Activated naive CD4-positive, alpha-beta T cell treated with anti-CD3 and anti-CD28 coated beads, Interleukin-2, amount 10 ng/mL, durations not matched to agents 7 days and 5 days (primary cell): ENCODE measurements at regions not wholly inside any gene's neighbourhood (a gene's known extent, or its start where the extent isn't known, plus 50 kb on each side); places are given as distances from the start of the nearest gene placed in this dataset.
"Not testable (repeated sequence)": the region's sequence is repeated elsewhere in the genome, so short reads cannot be mapped to it uniquely, and the experiment has no call there.

Source experiments
- CTCF ChIA-PET: fragments of 350-600 bp; sonication (Branson Sonifier 250); formaldehyde crosslinking; loops from one replicate; lab custom pipeline; 2021; ENCODE audit warnings: antibody characterized with exemption; lab: Charles Lee
- DNase-seq: peaks from one replicate; pipeline ENCODE4 v3.0.0-alpha.2; 2020
- H3K27ac Mint-ChIP-seq: one replicate; pipeline ENCODE4 v1.8.0; 2021; ENCODE audit warnings: mild to moderate bottlenecking, moderate library complexity, mixed read lengths
- H3K27me3 Mint-ChIP-seq: one replicate; pipeline ENCODE4 v1.8.0; 2021; ENCODE audit warnings: mild to moderate bottlenecking, mixed read lengths
- H3K36me3 Mint-ChIP-seq: one replicate; pipeline ENCODE4 v1.8.0; 2021; ENCODE audit warnings: mixed read lengths
- H3K4me1 Mint-ChIP-seq: one replicate; pipeline ENCODE4 v1.8.0; 2021; ENCODE audit warnings: mixed read lengths
- H3K4me3 Mint-ChIP-seq: one replicate; pipeline ENCODE4 v1.8.0; 2021; ENCODE audit warnings: mild to moderate bottlenecking, moderate library complexity, mixed read lengths
- H3K9me3 Mint-ChIP-seq: one replicate; pipeline ENCODE4 v1.8.0; 2021; ENCODE audit warnings: mixed read lengths

GRCh38 chr1:168834225-168834872 lies 105.3 kb upstream of the DPT start:
- CTCF ChIA-PET: interaction anchor here (1.3 kb wide), 1 partner anchor 11 kb away, joined by 3 read pairs; no protein-coding TSS in a partner anchor
- peaks cover 7% of the 10 kb centered on the region for H3K4me1 Mint-ChIP-seq
- no peaks in the 10 kb centered on the region for H3K36me3 Mint-ChIP-seq
- no peak overlapping the region for H3K4me3 Mint-ChIP-seq
- H3K27me3 Mint-ChIP-seq: no peaks in the 10 kb centered on the region
- H3K27ac Mint-ChIP-seq: no peak overlapping the region
- DNase-seq: no peak
- peaks cover 1% of the 10 kb centered on the region for H3K9me3 Mint-ChIP-seq

- CTCF ChIA-PET: no interaction called here
- no peak overlapping the region for H3K27ac Mint-ChIP-seq
- no peak overlapping the region for H3K4me3 Mint-ChIP-seq
- no peaks in the 10 kb centered on the region for H3K27me3 Mint-ChIP-seq
- no peaks in the 10 kb centered on the region for H3K36me3 Mint-ChIP-seq
- DNase-seq: no peak
- peaks cover 7% of the 10 kb centered on the region for H3K4me1 Mint-ChIP-seq
- H3K9me3 Mint-ChIP-seq: peaks cover 1% of the 10 kb centered on the region
Measured at GRCh38 chr1:168835176-168835575, 106.2 kb upstream of the DPT start.

GRCh38 chr1:168835791-168836190 lies 106.8 kb upstream of the DPT start:
- H3K27ac Mint-ChIP-seq: no peak overlapping the region
- no peaks in the 10 kb centered on the region for H3K27me3 Mint-ChIP-seq
- peaks cover 1% of the 10 kb centered on the region for H3K9me3 Mint-ChIP-seq
- CTCF ChIA-PET: no interaction called here
- no peak for DNase-seq
- no peaks in the 10 kb centered on the region for H3K36me3 Mint-ChIP-seq
- no peak overlapping the region for H3K4me3 Mint-ChIP-seq
- peaks cover 7% of the 10 kb centered on the region for H3K4me1 Mint-ChIP-seq

GRCh38 chr1:168836469-168836868 lies 107.5 kb upstream of the DPT start:
- Mint-ChIP-seq H3K9me3 (peaks cover 1% of the 10 kb centered on the region), H3K4me3 (no peak overlapping the region), H3K36me3 (no peaks in the 10 kb centered on the region), H3K27ac (no peak overlapping the region), H3K27me3 (no peaks in the 10 kb centered on the region), H3K4me1 (peaks cover 7% of the 10 kb centered on the region)
- DNase-seq: no peak
- CTCF ChIA-PET: no interaction called here

- H3K27ac Mint-ChIP-seq, H3K36me3 Mint-ChIP-seq, H3K4me3 Mint-ChIP-seq, CTCF ChIA-PET, DNase-seq, H3K27me3 Mint-ChIP-seq, H3K9me3 Mint-ChIP-seq, H3K4me1 Mint-ChIP-seq: not testable (repeated sequence)
Measured at GRCh38 chr1:168837230-168837629, 108.2 kb upstream of the DPT start.

- Mint-ChIP-seq H3K4me1 (no peaks in the 10 kb centered on the region), H3K9me3 (no peaks in the 10 kb centered on the region), H3K27ac (no peak overlapping the region), H3K27me3 (peaks cover 4% of the 10 kb centered on the region), H3K36me3 (no peaks in the 10 kb centered on the region), H3K4me3 (no peak overlapping the region)
- CTCF ChIA-PET: no interaction called here
- DNase-seq: no peak
Measured at GRCh38 chr1:168842306-168842705, 113.3 kb upstream of the DPT start.

GRCh38 chr1:168842916-168843315 lies 113.9 kb upstream of the DPT start:
- Mint-ChIP-seq H3K36me3 (no peaks in the 10 kb centered on the region), H3K4me3 (no peak overlapping the region), H3K27me3 (peaks cover 4% of the 10 kb centered on the region), H3K9me3 (no peaks in the 10 kb centered on the region), H3K27ac (no peak overlapping the region), H3K4me1 (no peaks in the 10 kb centered on the region)
- CTCF ChIA-PET: no interaction called here
- DNase-seq: no peak

GRCh38 chr1:168843401-168843800 lies 114.4 kb upstream of the DPT start:
- H3K27me3 Mint-ChIP-seq: peaks cover 7% of the 10 kb centered on the region
- no peaks in the 10 kb centered on the region for H3K9me3 Mint-ChIP-seq
- DNase-seq: no peak
- no peak overlapping the region for H3K4me3 Mint-ChIP-seq
- CTCF ChIA-PET: no interaction called here
- no peaks in the 10 kb centered on the region for H3K4me1 Mint-ChIP-seq
- no peaks in the 10 kb centered on the region for H3K36me3 Mint-ChIP-seq
- H3K27ac Mint-ChIP-seq: no peak overlapping the region

GRCh38 chr1:168843950-168844349 lies 114.9 kb upstream of the DPT start:
- Mint-ChIP-seq H3K27ac (no peak overlapping the region), H3K4me1 (no peaks in the 10 kb centered on the region), H3K9me3 (no peaks in the 10 kb centered on the region), H3K36me3 (no peaks in the 10 kb centered on the region), H3K4me3 (no peak overlapping the region), H3K27me3 (peaks cover 9% of the 10 kb centered on the region)
- no peak for DNase-seq
- CTCF ChIA-PET: no interaction called here

GRCh38 chr1:168845140-168845539 lies 116.1 kb upstream of the DPT start:
- no peaks in the 10 kb centered on the region for H3K36me3 Mint-ChIP-seq
- H3K4me3 Mint-ChIP-seq: no peak overlapping the region
- peaks cover 9% of the 10 kb centered on the region for H3K27me3 Mint-ChIP-seq
- H3K27ac Mint-ChIP-seq: no peak overlapping the region
- no peaks in the 10 kb centered on the region for H3K9me3 Mint-ChIP-seq
- no peaks in the 10 kb centered on the region for H3K4me1 Mint-ChIP-seq
- DNase-seq: no peak
- CTCF ChIA-PET: interaction anchor here (0.7 to 1.0 kb wide), 2 partner anchors 11 to 20 kb away, joined by 3 read pairs; no protein-coding TSS in a partner anchor

GRCh38 chr1:168848051-168848450 lies 119.0 kb upstream of the DPT start:
- H3K36me3 Mint-ChIP-seq: no peaks in the 10 kb centered on the region
- no peaks in the 10 kb centered on the region for H3K9me3 Mint-ChIP-seq
- no peak overlapping the region for H3K27ac Mint-ChIP-seq
- peaks cover 9% of the 10 kb centered on the region for H3K27me3 Mint-ChIP-seq
- no peak overlapping the region for H3K4me3 Mint-ChIP-seq
- CTCF ChIA-PET: interaction anchor here (0.9 kb wide), 1 partner anchor 245 kb away, joined by 3 read pairs; no protein-coding TSS in a partner anchor
- DNase-seq: no peak
- no peaks in the 10 kb centered on the region for H3K4me1 Mint-ChIP-seq

- no peak for DNase-seq
- H3K4me1 Mint-ChIP-seq: no peaks in the 10 kb centered on the region
- CTCF ChIA-PET: no interaction called here
- H3K27me3 Mint-ChIP-seq: no peaks in the 10 kb centered on the region
- no peak overlapping the region for H3K4me3 Mint-ChIP-seq
- H3K9me3 Mint-ChIP-seq: peaks cover 5% of the 10 kb centered on the region
- no peaks in the 10 kb centered on the region for H3K36me3 Mint-ChIP-seq
- no peak overlapping the region for H3K27ac Mint-ChIP-seq
Measured at GRCh38 chr1:168861421-168862004, 132.5 kb upstream of the DPT start.

GRCh38 chr1:168863772-168864171 lies 134.8 kb upstream of the DPT start:
- H3K27ac Mint-ChIP-seq: no peak overlapping the region
- CTCF ChIA-PET: no interaction called here
- no peak overlapping the region for H3K4me3 Mint-ChIP-seq
- H3K9me3 Mint-ChIP-seq: peaks cover 3% of the 10 kb centered on the region
- H3K4me1 Mint-ChIP-seq: no peaks in the 10 kb centered on the region
- no peak for DNase-seq
- no peaks in the 10 kb centered on the region for H3K27me3 Mint-ChIP-seq
- no peaks in the 10 kb centered on the region for H3K36me3 Mint-ChIP-seq

- Mint-ChIP-seq H3K36me3 (no peaks in the 10 kb centered on the region), H3K27ac (no peak overlapping the region), H3K4me1 (no peaks in the 10 kb centered on the region), H3K4me3 (no peak overlapping the region), H3K9me3 (no peaks in the 10 kb centered on the region), H3K27me3 (no peaks in the 10 kb centered on the region)
- no peak for DNase-seq
- CTCF ChIA-PET: no interaction called here
Measured at GRCh38 chr1:168864266-168864665, 135.3 kb upstream of the DPT start.

GRCh38 chr1:168865850-168866620 lies 137.0 kb upstream of the DPT start:
- CTCF ChIA-PET: no interaction called here
- Mint-ChIP-seq H3K4me1 (no peaks in the 10 kb centered on the region), H3K27me3 (no peaks in the 10 kb centered on the region), H3K9me3 (no peaks in the 10 kb centered on the region), H3K4me3 (no peak overlapping the region), H3K36me3 (no peaks in the 10 kb centered on the region), H3K27ac (no peak overlapping the region)
- DNase-seq: no peak
